ENCODE measurements at regions not wholly inside any gene's neighbourhood (a gene's known extent, or its start where the extent isn't known, plus 50 kb on each side); places are given as distances from the start of the nearest gene placed in this dataset.

GRCh38 chr3:66606126-66606525, 105.3 kb upstream of the LRIG1 start:
- no peak for DNase-seq (ENCODE audit: low spot score)
- no peaks in the 10 kb centered on the region for H3K27me3 ChIP-seq (ENCODE audit: insufficient read depth, poor library complexity, severe bottlenecking)
- H3K36me3 ChIP-seq (ENCODE audit: low read depth): no peaks in the 10 kb centered on the region
- no peak for ATAC-seq (ENCODE audit: low read depth)
- peaks cover 27% of the 10 kb centered on the region for H3K4me1 ChIP-seq (ENCODE audit: insufficient read depth, poor library complexity, severe bottlenecking)
- TF ChIP-seq, protein P1, sequence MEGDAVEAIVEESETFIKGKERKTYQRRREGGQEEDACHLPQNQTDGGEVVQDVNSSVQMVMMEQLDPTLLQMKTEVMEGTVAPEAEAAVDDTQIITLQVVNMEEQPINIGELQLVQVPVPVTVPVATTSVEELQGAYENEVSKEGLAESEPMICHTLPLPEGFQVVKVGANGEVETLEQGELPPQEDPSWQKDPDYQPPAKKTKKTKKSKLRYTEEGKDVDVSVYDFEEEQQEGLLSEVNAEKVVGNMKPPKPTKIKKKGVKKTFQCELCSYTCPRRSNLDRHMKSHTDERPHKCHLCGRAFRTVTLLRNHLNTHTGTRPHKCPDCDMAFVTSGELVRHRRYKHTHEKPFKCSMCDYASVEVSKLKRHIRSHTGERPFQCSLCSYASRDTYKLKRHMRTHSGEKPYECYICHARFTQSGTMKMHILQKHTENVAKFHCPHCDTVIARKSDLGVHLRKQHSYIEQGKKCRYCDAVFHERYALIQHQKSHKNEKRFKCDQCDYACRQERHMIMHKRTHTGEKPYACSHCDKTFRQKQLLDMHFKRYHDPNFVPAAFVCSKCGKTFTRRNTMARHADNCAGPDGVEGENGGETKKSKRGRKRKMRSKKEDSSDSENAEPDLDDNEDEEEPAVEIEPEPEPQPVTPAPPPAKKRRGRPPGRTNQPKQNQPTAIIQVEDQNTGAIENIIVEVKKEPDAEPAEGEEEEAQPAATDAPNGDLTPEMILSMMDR (IDR thresholded peaks at IDR 0.05; ENCODE audit: poor library complexity, severe bottlenecking): no peak
- H3K27ac ChIP-seq (ENCODE audit: poor library complexity, severe bottlenecking): no peak overlapping the region
- H3K9me3 ChIP-seq (ENCODE audit: severe bottlenecking): no peaks in the 10 kb centered on the region
- H3K4me3 ChIP-seq (ENCODE audit: severe bottlenecking): no peak overlapping the region

- Histone ChIP-seq H3K27me3 (ENCODE audit: insufficient read depth, poor library complexity, severe bottlenecking) (no peaks in the 10 kb centered on the region), H3K9me3 (ENCODE audit: severe bottlenecking) (no peaks in the 10 kb centered on the region), H3K27ac (ENCODE audit: poor library complexity, severe bottlenecking) (no peak overlapping the region), H3K4me1 (ENCODE audit: insufficient read depth, poor library complexity, severe bottlenecking) (peaks cover 27% of the 10 kb centered on the region), H3K36me3 (ENCODE audit: low read depth) (no peaks in the 10 kb centered on the region), H3K4me3 (ENCODE audit: severe bottlenecking) (no peak overlapping the region)
- ATAC-seq (ENCODE audit: low read depth) (no peak), DNase-seq (ENCODE audit: low spot score) (no peak)
- TF ChIP-seq, protein P1 (IDR thresholded peaks at IDR 0.05; ENCODE audit: poor library complexity, severe bottlenecking): no peak
Observed at GRCh38 chr3:66606868-66607267, 106.0 kb upstream of the LRIG1 start.

DNA sequence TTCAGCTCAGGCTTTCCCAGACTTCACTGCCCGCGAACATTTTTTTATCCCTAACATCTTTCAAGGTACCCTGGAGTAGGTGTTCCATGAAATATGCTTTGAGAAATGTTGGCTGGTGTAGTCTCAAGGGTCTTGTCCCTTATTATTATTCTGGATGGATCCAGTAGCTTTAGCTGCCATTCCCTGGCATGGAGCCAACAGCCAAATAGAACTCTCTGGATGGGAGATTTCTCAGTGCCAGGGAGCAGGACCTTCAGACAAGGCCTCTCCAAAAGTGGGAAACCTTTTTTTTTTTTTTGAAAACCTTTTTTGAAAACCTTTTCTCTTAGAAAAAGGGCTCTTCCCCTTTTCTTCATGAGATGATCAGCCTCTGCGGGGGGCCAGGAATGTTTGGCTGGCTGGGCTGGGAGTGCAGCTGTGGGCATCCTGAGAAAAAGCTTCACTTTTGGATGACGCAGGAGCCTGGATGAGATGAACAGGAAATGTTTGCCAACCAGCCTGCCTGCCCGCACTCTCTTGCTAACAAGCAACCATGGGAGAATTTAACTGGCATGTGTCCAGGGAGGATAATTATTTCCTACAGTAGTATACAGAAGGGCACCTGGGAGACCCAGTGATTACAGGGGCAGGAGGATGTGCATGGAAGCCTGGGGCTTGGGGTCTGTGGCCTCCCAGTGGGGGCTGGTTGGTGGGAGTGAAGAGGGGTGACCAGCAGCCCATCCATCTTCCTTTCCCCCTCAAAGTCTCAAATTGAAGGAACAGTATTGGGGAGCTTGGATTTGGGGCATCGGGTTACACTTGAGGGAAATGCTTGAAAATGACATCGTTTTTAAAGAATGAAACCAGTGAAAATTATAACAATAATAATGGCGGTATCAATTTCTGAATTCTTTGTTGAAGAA, 109.1 kb upstream of the LRIG1 start:
- peak; percentile 69 for DNase-seq (ENCODE audit: low spot score)
- H3K9me3 ChIP-seq (ENCODE audit: severe bottlenecking): no peaks in the 10 kb centered on the region
- H3K4me1 ChIP-seq (ENCODE audit: insufficient read depth, poor library complexity, severe bottlenecking): peaks cover 10% of the 10 kb centered on the region
- no peaks in the 10 kb centered on the region for H3K27me3 ChIP-seq (ENCODE audit: insufficient read depth, poor library complexity, severe bottlenecking)
- ATAC-seq (ENCODE audit: low read depth): peak; percentile 86
- H3K36me3 ChIP-seq (ENCODE audit: low read depth): no peaks in the 10 kb centered on the region
- H3K27ac ChIP-seq (ENCODE audit: poor library complexity, severe bottlenecking): peak overlapping the region; percentile 43
- no peak overlapping the region for H3K4me3 ChIP-seq (ENCODE audit: severe bottlenecking)
- TF ChIP-seq, protein P1 (IDR thresholded peaks at IDR 0.05; ENCODE audit: poor library complexity, severe bottlenecking): no peak

- no peaks in the 10 kb centered on the region for H3K27me3 ChIP-seq (ENCODE audit: insufficient read depth, poor library complexity, severe bottlenecking)
- ATAC-seq (ENCODE audit: low read depth): no peak
- no peaks in the 10 kb centered on the region for H3K9me3 ChIP-seq (ENCODE audit: severe bottlenecking)
- H3K36me3 ChIP-seq (ENCODE audit: low read depth): no peaks in the 10 kb centered on the region
- DNase-seq (ENCODE audit: low spot score): no peak
- peak overlapping the region; percentile 43 for H3K27ac ChIP-seq (ENCODE audit: poor library complexity, severe bottlenecking)
- H3K4me3 ChIP-seq (ENCODE audit: severe bottlenecking): no peak overlapping the region
- TF ChIP-seq, protein P1 (IDR thresholded peaks at IDR 0.05; ENCODE audit: poor library complexity, severe bottlenecking): no peak
- peaks cover 10% of the 10 kb centered on the region for H3K4me1 ChIP-seq (ENCODE audit: insufficient read depth, poor library complexity, severe bottlenecking)
Observed at GRCh38 chr3:66610562-66610909, 109.7 kb upstream of the LRIG1 start.
